GM21619 (cell line): ENCODE measurements at regions not wholly inside any gene's neighbourhood (a gene's known extent, or its start where the extent isn't known, plus 50 kb on each side); places are given as distances from the start of the nearest gene placed in this dataset.

ENCODE experiments used
- ATAC-seq: cut with Tn5 transposase; IDR thresholded peaks from one replicate; pipeline ENCODE4 v1.9.1; 2021; ENCODE audit not compliant: unreplicated experiment

DNA sequence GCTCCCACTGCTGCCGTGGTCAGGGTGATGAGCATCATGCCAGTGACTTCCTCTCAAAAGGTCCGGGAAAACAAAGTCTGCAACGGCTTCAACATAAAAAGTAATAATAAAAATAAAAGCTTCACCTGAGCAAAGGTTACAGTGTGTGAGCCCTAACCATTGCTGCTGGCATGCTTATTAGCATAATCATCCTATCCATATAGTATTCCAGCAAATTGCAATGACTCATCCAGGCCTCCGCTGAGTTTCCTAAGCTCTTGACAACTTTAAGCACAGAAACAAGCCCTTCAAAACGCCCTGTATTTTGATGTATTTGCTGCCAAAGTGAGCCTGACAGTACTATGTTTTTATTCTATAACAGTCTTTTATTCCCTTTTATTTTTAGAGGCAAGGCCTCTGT, 100.5 kb downstream of the AASDH start:
- no peak for ATAC-seq

DNA sequence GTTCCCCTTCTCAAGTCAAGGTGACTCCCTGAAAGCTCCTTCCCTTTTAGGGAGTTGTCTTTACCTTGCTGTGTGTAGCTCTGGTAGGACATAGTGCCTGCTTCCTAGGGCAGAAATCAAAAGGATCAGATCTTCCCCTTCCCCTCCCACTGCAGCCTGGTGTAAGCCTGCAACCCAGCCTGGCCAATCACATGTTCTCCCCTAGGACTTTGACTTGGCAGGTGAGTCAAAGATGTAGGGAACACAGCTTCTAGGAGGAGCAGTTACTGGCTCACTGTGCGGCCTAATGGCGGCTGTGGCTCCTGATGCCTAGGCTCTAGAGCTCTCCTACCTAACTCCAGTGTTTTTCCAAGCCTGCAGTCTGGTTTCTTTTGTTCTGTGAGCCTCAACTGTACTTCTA, 103.9 kb downstream of the AASDH start:
- ATAC-seq, result no peak

DNA sequence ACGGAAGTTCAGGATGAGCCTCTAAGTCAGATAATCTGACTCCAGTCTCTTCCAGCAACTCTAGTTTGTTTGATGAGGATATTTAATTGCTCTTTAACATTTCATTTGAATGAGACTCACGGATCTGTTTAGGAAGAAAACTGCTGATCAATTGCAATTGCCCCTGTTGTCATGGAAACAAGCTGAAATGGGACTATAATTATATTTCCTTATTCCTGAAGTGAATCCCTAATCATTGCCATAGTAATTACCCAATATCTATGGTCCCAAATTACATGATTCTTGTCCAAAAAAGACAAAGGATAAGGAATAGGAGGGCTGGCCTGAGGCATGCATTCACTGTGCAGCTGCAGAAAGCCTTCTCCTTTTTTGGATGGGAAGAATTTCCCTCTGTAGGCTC, 105.3 kb downstream of the AASDH start:
- no peak for ATAC-seq

DNA sequence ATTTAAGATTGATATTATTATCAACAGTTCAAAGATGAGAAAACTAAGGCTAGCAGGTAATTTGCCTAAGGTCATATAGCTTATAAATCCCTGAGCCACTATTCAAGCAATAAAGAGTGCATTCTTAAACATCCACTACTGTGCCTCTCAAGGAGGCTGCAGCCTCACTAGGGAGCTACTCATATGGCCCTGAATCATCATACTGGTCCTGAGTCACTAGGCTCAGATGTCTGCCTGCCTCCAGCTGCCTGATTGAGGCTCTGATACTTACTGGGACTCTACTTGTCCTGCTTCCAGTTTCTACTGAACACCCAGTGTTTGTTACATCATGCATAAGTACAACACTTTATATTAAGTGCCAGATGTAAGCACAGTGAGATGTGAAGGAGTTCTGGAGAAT, 110.7 kb downstream of the AASDH start:
- ATAC-seq, result no peak

DNA sequence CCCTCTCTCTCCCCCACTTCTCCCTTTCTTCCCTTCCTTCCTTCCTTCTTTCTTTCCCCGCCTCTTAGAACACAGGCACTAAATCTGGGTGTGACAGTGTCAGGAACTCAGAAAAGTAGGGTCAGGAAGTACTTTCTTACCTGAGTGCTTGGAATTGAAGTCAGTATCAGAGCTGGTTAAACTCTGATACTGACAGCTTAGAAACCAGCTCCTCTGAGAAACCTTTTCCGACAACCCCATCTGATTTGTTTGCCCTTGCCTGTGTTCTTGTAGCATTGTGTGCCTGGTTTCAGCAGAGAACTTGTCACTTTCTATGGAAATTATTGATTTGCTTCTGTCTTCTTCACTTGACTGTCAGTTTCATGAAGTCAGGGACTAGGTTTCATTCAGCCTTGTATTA, 113.9 kb downstream of the AASDH start:
- no peak for ATAC-seq

DNA sequence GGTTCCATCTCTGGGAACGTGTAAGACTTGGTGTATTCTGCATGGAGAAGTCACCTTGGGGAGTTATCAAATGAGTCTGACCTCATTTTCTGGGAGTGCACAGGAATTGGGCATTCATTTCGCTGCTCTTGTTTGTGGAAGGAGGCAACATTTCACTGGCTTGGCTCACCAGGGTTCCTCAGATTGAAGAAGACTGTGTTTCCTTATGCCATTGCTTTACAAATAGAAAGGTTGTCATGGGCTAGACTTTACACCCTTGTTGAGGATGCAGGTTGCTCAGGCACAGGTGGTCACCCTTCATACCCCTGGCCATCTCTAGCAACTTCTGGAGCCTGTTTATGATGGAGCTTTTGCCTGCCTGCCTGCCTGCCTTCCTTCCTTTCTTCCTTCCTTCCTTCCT, 114.4 kb downstream of the AASDH start:
- ATAC-seq, result no peak

DNA sequence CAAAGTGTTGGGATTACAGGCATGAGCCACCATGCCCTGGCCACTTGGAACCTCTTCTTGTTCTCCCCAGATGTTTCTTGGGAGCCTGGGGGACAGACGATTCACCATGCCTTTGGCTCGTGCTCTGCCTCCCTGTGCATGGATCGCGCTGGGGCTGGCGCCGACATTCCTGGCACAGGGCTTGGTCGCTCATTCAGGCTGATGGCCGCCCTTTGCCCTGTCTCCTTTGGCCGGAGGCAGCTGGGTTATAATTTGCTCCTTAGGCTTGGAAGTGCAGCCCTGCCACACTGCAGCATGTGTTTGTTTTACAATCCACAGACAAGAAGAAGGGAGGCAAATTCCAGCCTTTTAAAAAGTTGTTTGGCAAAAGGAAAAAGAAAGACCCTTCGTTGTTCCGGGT, 115.3 kb downstream of the AASDH start:
- no peak for ATAC-seq

DNA sequence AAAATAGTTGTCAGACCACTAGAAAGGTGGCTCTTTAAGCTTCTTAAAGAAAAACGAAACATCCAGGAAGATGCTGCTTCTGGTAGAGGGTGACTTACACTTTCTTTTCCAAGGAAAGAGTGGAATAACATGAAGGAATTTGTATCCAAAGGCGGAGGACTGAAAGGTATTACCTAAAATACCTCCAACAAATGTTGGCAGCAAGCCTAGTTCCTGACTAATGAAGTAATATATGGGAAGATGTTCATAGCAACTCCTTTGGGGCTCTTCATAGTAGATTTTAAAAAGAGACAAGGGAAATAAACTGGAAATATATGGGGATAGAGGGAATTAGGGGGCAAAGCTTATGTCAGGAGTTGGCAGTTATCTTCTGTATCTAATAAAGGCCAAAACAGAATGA, 116.2 kb downstream of the AASDH start:
- no peak for ATAC-seq

DNA sequence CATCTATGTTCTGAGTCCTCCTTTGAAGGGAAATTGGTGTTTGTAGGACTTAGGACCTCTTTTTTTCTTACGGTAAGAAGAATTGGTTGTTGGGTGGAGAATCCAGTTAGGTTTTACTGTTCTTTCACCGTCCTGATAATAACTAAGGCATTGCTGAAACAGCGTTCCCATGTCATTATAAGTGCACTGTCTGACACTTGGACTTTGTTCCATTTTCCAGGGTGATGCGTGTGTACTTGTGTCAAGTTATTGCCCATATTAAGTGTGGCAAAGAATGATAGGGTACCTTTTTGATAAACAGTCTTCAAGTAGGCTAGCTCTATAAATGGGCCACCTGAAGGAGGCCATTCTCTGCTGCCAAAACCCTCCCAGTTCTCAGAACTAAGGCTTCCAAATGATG, 119.7 kb downstream of the AASDH start:
- no peak for ATAC-seq

DNA sequence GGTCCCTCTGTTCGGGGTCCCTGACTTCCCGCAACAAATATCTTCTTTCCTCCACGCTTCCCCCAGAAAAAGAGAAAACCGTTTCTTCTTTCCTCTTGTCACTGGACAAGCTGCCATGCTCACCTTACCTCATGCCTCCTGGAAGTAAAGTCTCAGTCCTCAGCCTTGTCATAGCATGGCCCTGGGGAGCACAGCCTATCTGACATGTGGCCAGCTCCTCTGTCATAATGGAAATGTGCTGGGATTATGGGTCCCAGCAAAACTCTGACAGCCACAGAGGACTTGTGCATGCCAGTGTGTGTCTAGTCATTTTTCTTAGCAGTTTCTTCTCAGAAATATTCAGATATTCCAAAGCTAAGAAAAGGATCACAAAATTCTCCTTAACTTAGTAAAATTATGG, 122.4 kb downstream of the AASDH start:
- no peak for ATAC-seq

DNA sequence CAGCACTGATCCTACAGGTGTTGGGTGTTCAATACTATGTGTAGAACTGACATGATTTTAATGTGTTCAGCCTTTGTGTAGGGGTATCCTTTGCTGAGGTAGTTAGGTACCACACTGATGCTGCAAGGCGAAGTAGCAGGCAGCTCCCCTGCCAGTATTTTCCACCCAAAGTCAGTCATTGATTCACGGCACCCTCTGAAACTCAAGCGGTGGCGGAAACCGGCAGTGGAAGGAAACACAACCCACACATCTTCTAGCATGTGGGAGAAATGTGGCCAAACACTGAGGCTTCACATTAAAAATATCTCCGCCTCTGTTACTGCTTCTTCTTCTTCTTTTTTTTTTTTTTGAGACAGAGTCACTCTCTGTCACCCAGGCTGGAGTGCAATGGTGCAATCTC, 126.3 kb downstream of the AASDH start:
- no peak for ATAC-seq

DNA sequence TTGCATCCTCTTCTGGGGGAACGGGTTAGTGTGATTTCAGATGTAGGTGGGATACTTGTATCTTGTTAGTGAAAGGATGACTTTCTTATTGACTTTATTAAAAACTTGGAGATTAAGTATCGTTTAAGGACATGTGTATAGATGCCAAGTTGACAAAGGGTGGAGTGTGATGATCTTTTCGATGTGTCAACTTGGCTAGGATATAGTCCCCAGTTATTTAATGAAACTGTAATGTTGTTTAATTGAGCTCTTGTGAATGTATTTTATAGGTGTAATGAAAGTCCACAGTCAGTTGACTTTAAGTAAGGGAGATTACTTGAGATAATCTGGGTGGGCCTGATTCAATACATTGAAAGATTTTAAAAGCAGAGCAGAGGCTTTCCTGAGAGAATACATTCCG, 127.0 kb downstream of the AASDH start:
- ATAC-seq, result no peak

DNA sequence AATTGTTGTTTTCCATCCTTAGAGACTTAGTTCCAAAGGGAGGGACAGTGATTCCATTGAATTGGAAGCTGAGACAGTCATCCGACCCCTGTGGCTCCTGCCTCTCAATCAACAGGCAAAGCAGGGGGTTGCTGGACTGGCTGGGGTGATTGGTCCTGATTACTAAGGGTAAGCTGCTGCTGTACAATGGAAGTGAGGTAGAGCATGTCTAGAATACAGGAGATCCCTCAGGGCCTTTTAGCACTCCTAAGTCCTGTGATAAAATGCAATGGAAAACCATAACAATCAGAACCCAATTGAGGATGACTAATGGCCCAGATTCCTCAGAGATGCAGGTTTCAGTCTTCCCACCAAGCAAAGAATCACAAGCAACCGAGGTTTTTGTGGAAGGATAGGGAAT, 127.6 kb downstream of the AASDH start:
- no peak for ATAC-seq

DNA sequence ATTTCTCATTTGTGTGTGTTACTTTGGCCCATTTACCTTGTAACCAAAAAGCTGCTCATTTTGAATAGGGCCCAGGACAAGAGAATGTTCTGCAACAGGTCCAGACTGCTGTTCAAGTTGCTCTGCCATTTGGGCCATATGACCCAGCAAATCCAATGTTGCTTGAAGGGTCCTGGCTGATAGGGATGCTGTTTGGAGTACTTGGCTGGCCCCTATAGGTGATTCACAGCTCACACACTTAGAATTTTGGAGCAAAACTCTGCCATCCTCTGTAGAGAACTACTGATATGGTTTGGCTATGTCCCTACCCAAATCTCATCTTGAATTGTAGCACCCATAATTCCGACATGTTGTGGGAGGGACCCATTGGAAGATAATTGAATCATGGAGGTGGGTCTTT, 131.5 kb downstream of the AASDH start:
- no peak for ATAC-seq

DNA sequence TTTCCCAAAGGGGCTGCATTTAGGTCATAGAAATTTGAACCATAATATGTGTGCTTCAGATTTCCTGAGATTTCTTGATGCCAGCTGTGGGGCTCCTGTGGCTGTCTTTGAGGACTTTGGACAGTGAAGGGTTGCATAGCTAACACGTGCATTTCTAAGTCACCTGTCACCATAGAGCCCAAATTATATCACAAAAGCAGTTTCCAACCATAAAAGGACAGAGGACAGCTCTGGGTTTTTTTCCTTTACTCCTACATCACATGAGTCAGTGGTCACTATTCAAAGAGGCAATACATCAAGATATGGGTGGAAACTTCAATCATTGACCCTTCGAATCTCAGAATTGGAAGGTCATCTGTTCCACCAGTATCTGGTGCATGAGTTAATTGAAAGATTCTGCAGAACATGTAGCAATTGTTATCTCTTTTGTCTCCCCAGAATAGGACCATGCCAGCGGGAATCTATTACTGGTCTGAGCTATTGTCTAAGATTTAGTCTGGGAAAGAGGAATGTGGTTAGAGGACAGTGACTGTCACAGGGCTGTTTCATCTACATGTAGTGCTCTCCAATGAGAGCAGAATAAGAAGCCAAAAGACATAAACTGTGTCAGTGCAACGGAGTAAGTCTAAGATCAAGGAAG, 133.5 kb downstream of the AASDH start:
- ATAC-seq, result no peak

DNA sequence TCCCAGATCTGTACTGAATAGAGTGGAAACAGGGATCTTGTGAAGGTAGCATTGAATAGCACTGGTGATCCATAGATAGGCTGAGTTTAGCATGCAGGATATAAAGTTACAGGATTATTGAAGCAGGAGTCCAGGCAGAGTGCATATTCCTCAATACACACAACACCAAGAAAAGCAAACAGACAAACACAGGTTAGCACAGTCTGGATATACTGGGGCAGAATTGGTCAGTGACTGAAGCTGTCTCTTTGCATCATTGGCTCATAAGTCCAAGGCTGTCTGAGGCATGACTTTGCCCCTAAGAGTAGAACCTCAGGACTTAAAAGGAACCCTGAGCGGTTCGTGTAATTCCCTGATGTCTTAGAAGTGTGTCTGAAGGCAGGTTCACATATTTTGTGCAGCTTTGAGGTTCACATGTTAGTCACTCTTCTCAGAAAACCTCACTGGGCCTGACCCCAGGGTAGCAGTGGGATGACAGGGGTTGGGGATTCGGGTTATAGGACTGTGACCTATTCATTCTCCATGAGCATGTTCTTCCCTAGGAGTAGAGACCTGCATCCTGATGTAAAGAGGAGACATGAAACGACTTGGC, 134.6 kb downstream of the AASDH start:
- no peak for ATAC-seq

DNA sequence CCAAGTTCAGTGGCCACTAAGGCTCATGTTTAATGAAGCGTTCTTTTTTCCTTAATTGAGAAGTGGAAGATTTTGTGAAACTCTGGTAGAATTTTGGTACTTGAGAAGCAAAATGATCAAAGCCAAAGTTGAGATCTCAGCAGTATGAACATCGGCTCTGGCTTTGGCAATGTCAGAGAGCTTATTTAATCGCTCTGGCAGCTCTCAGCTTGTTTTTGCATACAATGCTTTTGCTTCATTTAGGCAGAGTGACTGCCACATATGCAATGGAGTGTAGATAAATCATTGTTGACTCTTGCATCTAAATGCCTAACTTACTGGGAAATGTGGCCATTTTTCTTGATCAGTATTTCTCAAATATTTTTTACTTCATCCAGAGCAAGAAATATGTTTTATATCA, 135.7 kb downstream of the AASDH start:
- ATAC-seq, result no peak

DNA sequence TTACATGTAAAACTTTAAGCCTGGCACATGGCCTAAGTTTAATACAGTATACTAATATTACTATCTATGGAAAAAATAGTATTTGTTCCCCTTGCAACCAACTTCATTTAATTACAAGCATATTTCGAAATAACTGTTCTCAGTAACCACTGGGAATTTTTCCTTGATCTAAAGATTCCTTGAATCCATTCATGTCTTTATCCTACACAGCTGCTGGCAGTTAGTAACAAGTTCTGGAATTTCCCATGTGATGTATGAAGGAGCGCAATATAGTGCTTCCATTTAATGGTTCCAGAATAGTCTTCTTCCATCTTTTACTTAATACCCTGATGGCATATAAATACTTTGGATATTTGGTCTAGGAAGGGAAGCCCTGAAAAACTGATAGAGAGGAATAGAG, 136.5 kb downstream of the AASDH start:
- ATAC-seq, result no peak

DNA sequence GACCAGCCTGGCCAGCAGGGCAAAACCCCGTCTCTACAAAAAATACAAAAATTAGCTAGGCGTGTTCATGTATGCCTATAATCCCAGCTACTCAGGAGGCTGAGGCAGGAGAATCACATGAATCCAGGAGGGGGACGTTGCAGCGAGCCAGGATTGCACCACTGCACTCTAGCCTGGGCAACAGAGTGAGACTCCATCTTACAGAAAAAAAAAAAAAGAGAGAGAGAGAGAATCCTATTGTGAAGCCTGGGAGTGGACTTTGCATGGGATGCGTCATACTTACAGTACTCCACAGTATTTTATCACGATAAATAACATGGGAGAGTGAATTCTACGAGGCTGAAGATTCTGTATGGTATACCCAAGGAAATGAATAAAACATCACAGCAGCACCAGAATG, 139.6 kb downstream of the AASDH start:
- ATAC-seq, result no peak

DNA sequence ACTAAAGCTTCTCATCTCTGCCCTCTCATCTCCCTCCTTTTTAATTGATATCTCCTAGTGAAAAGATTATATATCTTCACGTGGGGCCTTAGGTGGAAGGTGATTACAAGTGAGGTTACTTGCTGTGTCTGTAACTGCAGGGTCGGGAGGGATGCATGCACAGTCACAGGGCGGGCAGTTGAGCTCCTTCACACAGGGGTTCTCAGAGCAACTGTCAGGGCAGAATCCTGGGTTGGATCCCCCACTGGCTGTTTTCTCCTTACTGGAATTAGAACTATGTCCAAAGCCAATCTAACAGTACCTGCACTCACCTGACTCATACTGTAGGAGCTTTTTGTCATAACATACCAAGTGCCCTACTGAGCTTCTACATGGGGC, 141.1 kb downstream of the AASDH start:
- no peak for ATAC-seq

DNA sequence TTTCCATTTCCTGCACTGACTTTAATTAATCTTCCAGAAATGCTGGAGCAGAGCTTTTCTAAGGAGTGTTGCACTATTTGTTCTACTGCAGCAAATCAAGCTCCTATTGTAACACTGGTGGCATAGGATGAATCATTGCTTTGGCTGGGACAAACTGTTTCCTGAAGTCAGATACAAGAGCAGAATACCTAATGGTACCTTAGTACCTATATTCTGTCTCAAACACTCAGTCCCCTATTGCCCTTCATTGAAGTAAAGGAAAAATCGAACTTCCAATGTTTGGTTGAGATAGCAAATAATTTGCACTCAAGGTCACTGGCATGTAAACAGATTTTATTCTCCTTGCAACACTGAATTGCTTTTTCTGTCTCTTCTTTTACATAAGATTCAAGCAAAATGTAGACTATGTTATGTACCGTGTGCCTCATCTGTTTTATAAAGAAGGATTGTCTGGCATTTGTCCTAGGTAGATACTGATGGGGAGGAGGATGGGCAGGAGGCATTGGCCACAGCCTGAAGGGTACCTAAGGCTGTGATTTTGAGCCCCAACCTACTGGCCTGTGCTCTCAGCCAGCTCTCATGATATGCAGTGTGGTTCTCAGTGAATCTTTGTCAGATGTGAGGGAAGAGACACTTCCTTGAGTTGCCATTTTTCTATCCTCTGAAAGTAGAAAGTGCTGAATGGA, 141.6 kb downstream of the AASDH start:
- ATAC-seq, result no peak

DNA sequence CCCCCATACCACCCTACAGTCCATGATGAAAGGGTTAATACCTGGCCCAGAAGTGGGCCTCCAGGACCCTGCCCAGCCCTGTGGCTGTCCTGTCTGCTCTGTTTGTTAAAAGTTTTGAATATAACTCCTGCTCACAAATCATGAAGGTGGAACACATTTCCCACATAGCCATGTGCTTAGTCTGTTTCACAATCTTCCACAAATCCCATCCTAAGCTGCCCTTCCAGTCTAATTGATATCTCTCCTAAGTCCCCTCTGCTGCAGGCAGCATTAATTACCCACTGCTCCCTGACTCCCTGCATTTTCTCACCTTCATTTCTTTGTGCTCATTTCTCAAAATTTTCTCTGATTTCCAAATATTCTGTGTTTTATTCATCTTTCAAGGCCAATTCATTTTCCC, 142.6 kb downstream of the AASDH start:
- no peak for ATAC-seq

DNA sequence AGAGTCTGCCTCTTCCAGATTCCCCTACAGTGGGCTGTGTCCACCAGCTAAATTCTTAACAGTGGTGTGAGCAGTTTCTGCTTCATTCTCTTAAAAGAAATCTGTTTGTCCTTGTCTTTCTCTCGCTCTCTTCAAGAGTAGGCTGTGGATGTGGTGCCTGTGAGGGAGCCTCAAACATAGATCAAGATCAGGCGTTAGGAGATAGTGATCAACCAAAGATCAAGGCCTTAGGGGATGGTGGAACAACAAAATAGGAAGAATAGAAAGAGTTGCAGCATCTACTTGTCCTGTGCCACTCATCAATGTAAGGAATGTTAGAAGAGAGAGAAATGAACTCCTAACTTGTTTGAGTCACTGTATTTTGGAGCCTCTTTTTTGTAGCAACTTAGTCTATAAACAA, 144.2 kb downstream of the AASDH start:
- ATAC-seq, result no peak
